B cell (primary cell): ENCODE measurements at regions not wholly inside any gene's neighbourhood (a gene's known extent, or its start where the extent isn't known, plus 50 kb on each side); places are given as distances from the start of the nearest gene placed in this dataset.

Experiments
- ATAC-seq: fragments of 200-7000 bp; cut with Tn5 transposase; one replicate; pipeline ENCODE4 v1.10.0; 2021; ENCODE audit warnings: low read depth, mild to moderate bottlenecking, moderate number of reproducible peaks, moderate library complexity
- CTCF ChIA-PET: fragments of 350-600 bp; sonication (Branson Sonifier 250); formaldehyde crosslinking; loops from one replicate; lab custom pipeline; 2021; ENCODE audit warnings: antibody characterized with exemption, inconsistent platforms; lab: Charles Lee
- POLR2A ChIA-PET: fragments of 350-600 bp; sonication (Branson Sonifier 250); formaldehyde crosslinking; loops from one replicate; lab custom pipeline; 2021; ENCODE audit warnings: antibody characterized with exemption; lab: Charles Lee
- DNase-seq: peaks from one replicate; pipeline ENCODE4 v3.0.0; 2013
- H2AFZ ChIP-seq: 2 replicates; pipeline ENCODE4 v1.6.1; 2012; ENCODE audit warnings: mild to moderate bottlenecking, low read depth, low read length; ENCODE audit not compliant: insufficient read depth, poor library complexity, severe bottlenecking
- H3K27ac ChIP-seq, 2 donors: 1 replicate in 1 of 2; 2 replicates in 1 of 2; pipeline ENCODE4 v1.5.1; 2012 to 2013; ENCODE audit warnings: low read length in 2 of 2, mild to moderate bottlenecking in 2 of 2, moderate library complexity in 1 of 2
- H3K27me3 ChIP-seq, 4 experiments: fragments of 200-600 bp in 1 of 4; sonication (generic) in 1 of 4; replicated peaks in 1 of 4; 1 replicate in 2 of 4; 2 replicates in 2 of 4; pipeline versions ENCODE4 v1.6.1 to v1.7.0; 2013 to 2016; ENCODE audit warnings: low read length in 3 of 4, mild to moderate bottlenecking in 2 of 4, mixed read lengths in 1 of 4, moderate library complexity in 1 of 4; ENCODE audit not compliant: insufficient read depth in 4 of 4, control insufficient read depth in 3 of 4; ENCODE audit errors: control extremely low read depth in 1 of 4
- H3K36me3 ChIP-seq, 2 experiments: replicated peaks in 1 of 2; 1 replicate in 1 of 2; 2 replicates in 1 of 2; pipeline versions ENCODE4 v1.6.1 to v1.7.1; 2013; ENCODE audit warnings: low read length in 1 of 2; ENCODE audit not compliant: insufficient read depth in 2 of 2, control insufficient read depth in 1 of 2; ENCODE audit errors: control extremely low read depth in 1 of 2, extremely low read depth in 1 of 2
- H3K4me1 ChIP-seq, 2 donors: fragments of 200-600 bp in 1 of 2; sonication (generic) in 1 of 2; 1 replicate in 1 of 2; 2 replicates in 1 of 2; pipeline versions ENCODE4 v1.5.1 to v1.6.1; 2013 to 2017; ENCODE audit warnings: low read length in 2 of 2; ENCODE audit not compliant: control insufficient read depth in 2 of 2, insufficient read depth in 2 of 2
- H3K4me2 ChIP-seq: replicated peaks from 2 replicates; pipeline ENCODE3; 2012; ENCODE audit warnings: mild to moderate bottlenecking, low read depth, low read length; ENCODE audit not compliant: poor library complexity, severe bottlenecking
- H3K4me3 ChIP-seq, 5 experiments: fragments of 200-600 bp in 1 of 5; sonication (generic) in 1 of 5; 1 replicate in 3 of 5; 2 replicates in 2 of 5; pipeline versions ENCODE4 v1.5.1 to v1.7.0; 2011 to 2016; ENCODE audit warnings: low read length in 4 of 5, mild to moderate bottlenecking in 4 of 5, low read depth in 2 of 5, control low read depth in 1 of 5, moderate library complexity in 1 of 5; ENCODE audit not compliant: insufficient read depth in 1 of 5; ENCODE audit errors: control extremely low read depth in 1 of 5, extremely low read depth in 1 of 5
- H3K79me2 ChIP-seq: fragments of 200-600 bp; sonication (generic); one replicate; pipeline ENCODE4 v1.6.0; 2016; ENCODE audit warnings: low read length; ENCODE audit not compliant: control insufficient read depth, insufficient read depth
- H3K9ac ChIP-seq: fragments of 200-600 bp; sonication (generic); 2 replicates; pipeline ENCODE4 v1.6.1; 2017; ENCODE audit warnings: mild to moderate bottlenecking, low read length, moderate library complexity
- H3K9me3 ChIP-seq, 3 donors: one replicate each; pipeline versions ENCODE4 v1.6.1 to v1.7.1; 2013; ENCODE audit warnings: low read length in 2 of 3; ENCODE audit not compliant: control insufficient read depth in 2 of 3, insufficient read depth in 1 of 3; ENCODE audit errors: control extremely low read depth in 1 of 3
- H4K20me1 ChIP-seq: 2 replicates; pipeline ENCODE4 v1.6.0; 2012; ENCODE audit warnings: mild to moderate bottlenecking, low read length; ENCODE audit not compliant: insufficient read depth, control insufficient read depth, poor library complexity, severe bottlenecking
- H3K27ac Mint-ChIP-seq: one replicate; pipeline ENCODE4 v1.8.0; 2021; ENCODE audit warnings: mixed read lengths
- H3K27me3 Mint-ChIP-seq: one replicate; pipeline ENCODE4 v1.8.0; 2021; ENCODE audit warnings: mixed read lengths
- H3K4me1 Mint-ChIP-seq: one replicate; pipeline ENCODE4 v1.8.0; 2021; ENCODE audit warnings: mixed read lengths
- H3K4me3 Mint-ChIP-seq: one replicate; pipeline ENCODE4 v1.8.0; 2021; ENCODE audit warnings: mixed read lengths
- H3K9me3 Mint-ChIP-seq: one replicate; pipeline ENCODE4 v1.8.0; 2022; ENCODE audit warnings: mixed read lengths; ENCODE audit not compliant: insufficient read depth
- EZH2 ChIP-seq: IDR thresholded peaks from 2 replicates; pipeline ENCODE4 v1.6.1; 2012; ENCODE audit warnings: borderline replicate concordance, low read depth, mild to moderate bottlenecking, moderate library complexity, low read length; ENCODE audit not compliant: insufficient read depth, poor library complexity, severe bottlenecking
- WGBS: methylation state at CpG from one replicate; pipeline ENCODE4 v1.1.5; 2013; ENCODE audit warnings: missing lambda C conversion rate; ENCODE audit not compliant: insufficient coverage; 5-methylcytosine and 5-hydroxymethylcytosine counted together
- intact Hi-C: fragments of 100-400 bp; cut with micrococcal nuclease; formaldehyde crosslinking; loops from one replicate; pipeline ENCODE4 v1.10.0; 2022
- TF ChIP-seq, protein P1 (sequence below): fragments of 200-600 bp; IDR thresholded peaks from one replicate; pipeline ENCODE4 v1.8.0; 2022; ENCODE audit warnings: antibody characterized with exemption, mild to moderate bottlenecking

DNA sequence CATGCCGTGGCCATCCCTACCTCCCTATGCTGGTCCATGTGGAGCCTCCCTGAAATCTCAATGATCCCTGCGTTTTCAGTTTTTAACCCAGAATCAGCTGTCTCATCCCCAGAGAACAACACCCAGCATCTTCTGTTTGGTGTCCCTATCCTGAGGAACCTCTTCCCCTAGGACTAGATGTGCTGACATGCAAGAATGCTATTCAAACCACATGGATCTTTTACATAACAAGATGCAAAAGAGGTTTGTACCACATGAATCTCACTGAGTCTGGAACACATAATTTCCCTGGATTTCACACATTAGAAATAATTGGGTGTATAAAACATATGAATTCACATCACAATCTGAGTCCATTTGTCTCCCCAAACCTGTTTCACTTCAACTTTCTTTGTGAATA lies 174.6 kb upstream of the NECTIN3 start:
- Mint-ChIP-seq H3K4me1 (no peaks in the 10 kb centered on the region), H3K27ac (no peak overlapping the region), H3K9me3 (no peaks in the 10 kb centered on the region), H3K4me3 (no peak overlapping the region), H3K27me3 (no peaks in the 10 kb centered on the region)
- intact Hi-C loops: no loop called here
- Histone ChIP-seq H3K79me2 (no peaks in the 10 kb centered on the region), H3K27ac (no peak overlapping the region), H3K9ac (no peak overlapping the region), H3K9me3 (no peaks in the 10 kb centered on the region), H2AFZ (no peak overlapping the region), H3K27me3 (no peaks in the 10 kb centered on the region), H3K4me1 (no peaks in the 10 kb centered on the region), H3K4me3 (no peak overlapping the region), H3K4me2 (no peak overlapping the region), H3K36me3 (no peaks in the 10 kb centered on the region), H4K20me1 (no peaks in the 10 kb centered on the region)
- ChIA-PET POLR2A (no interaction called here), CTCF (no interaction called here)
- 67% methylated on average over 2 of the region's 2 CpGs for WGBS
- DNase-seq: no peak
- no peak for ATAC-seq
- TF ChIP-seq, protein P1, sequence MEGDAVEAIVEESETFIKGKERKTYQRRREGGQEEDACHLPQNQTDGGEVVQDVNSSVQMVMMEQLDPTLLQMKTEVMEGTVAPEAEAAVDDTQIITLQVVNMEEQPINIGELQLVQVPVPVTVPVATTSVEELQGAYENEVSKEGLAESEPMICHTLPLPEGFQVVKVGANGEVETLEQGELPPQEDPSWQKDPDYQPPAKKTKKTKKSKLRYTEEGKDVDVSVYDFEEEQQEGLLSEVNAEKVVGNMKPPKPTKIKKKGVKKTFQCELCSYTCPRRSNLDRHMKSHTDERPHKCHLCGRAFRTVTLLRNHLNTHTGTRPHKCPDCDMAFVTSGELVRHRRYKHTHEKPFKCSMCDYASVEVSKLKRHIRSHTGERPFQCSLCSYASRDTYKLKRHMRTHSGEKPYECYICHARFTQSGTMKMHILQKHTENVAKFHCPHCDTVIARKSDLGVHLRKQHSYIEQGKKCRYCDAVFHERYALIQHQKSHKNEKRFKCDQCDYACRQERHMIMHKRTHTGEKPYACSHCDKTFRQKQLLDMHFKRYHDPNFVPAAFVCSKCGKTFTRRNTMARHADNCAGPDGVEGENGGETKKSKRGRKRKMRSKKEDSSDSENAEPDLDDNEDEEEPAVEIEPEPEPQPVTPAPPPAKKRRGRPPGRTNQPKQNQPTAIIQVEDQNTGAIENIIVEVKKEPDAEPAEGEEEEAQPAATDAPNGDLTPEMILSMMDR: no peak
- no peak for TF ChIP-seq EZH2

DNA sequence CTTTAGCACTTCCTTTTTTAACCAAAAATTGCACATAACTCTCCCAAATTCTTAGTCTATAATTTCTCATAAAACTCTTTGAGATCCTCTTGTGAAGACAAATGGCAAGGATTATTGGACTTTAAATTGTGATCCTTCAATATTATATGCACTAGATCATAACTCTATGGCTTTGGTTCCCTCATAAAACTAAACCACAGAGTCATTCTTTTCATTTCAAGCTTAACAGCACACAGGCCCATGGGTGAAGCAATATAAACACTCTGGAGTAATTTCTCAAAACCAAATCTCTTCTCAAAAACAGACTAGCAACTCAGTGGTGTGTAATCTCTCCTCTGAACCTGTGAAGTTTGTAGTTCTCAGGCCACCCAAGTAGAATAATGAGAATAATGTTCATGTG lies 171.0 kb upstream of the NECTIN3 start:
- TF ChIP-seq EZH2: no peak
- TF ChIP-seq, protein P1: no peak
- Histone ChIP-seq H3K4me1 (no peaks in the 10 kb centered on the region), H3K9me3 (no peaks in the 10 kb centered on the region), H4K20me1 (no peaks in the 10 kb centered on the region), H2AFZ (no peak overlapping the region), H3K4me3 (no peak overlapping the region), H3K9ac (no peak overlapping the region), H3K79me2 (no peaks in the 10 kb centered on the region), H3K4me2 (no peak overlapping the region), H3K36me3 (no peaks in the 10 kb centered on the region), H3K27me3 (no peaks in the 10 kb centered on the region), H3K27ac (no peak overlapping the region)
- intact Hi-C loops: no loop called here
- ATAC-seq: no peak
- no peaks in the 10 kb centered on the region for H3K9me3 Mint-ChIP-seq
- no peaks in the 10 kb centered on the region for H3K27me3 Mint-ChIP-seq
- ChIA-PET POLR2A (no interaction called here), CTCF (no interaction called here)
- no peak overlapping the region for H3K4me3 Mint-ChIP-seq
- H3K27ac Mint-ChIP-seq: no peak overlapping the region
- H3K4me1 Mint-ChIP-seq: no peaks in the 10 kb centered on the region
- DNase-seq: no peak
